ENCODE measurements at regions not wholly inside any gene's neighbourhood (a gene's known extent, or its start where the extent isn't known, plus 50 kb on each side); places are given as distances from the start of the nearest gene placed in this dataset.

- H3K9me3 ChIP-seq (ENCODE audit: control insufficient read depth, low read depth, low read length) = no peaks in the 10 kb centered on the region
- H3K4me3 ChIP-seq (ENCODE audit: low read length) = no peak overlapping the region
- H3K27ac ChIP-seq (ENCODE audit: low read length) = no peak overlapping the region
- WGBS (ENCODE audit: insufficient coverage, low lambda C conversion rate) = no CpG with 5 or more reads among the region's 1 CpG
- H3K36me3 ChIP-seq (ENCODE audit: control insufficient read depth, insufficient read depth, low read length) = no peaks in the 10 kb centered on the region
- DNase-seq = no peak
- H3K27me3 ChIP-seq (ENCODE audit: control insufficient read depth, insufficient read depth, low read length) = no peaks in the 10 kb centered on the region
- no peaks in the 10 kb centered on the region for H3K4me1 ChIP-seq (ENCODE audit: control insufficient read depth, insufficient read depth, low read length)
Measured at GRCh38 chrX:122565952-122566351, 618.1 kb upstream of the GRIA3 start.

GRCh38 chrX:122566401-122566800 is 617.7 kb upstream of the GRIA3 start:
- Histone ChIP-seq H3K36me3 (ENCODE audit: control insufficient read depth, insufficient read depth, low read length) (no peaks in the 10 kb centered on the region), H3K9me3 (ENCODE audit: control insufficient read depth, low read depth, low read length) (no peaks in the 10 kb centered on the region), H3K4me3 (ENCODE audit: low read length) (no peak overlapping the region), H3K4me1 (ENCODE audit: control insufficient read depth, insufficient read depth, low read length) (no peaks in the 10 kb centered on the region), H3K27ac (ENCODE audit: low read length) (no peak overlapping the region), H3K27me3 (ENCODE audit: control insufficient read depth, insufficient read depth, low read length) (no peaks in the 10 kb centered on the region)
- no peak for DNase-seq

- no peak for DNase-seq
- WGBS (ENCODE audit: insufficient coverage, low lambda C conversion rate) = 100% methylated on average over 1 of the region's 3 CpGs
- H3K4me3 ChIP-seq (ENCODE audit: low read length) = no peak overlapping the region
- no peaks in the 10 kb centered on the region for H3K36me3 ChIP-seq (ENCODE audit: control insufficient read depth, insufficient read depth, low read length)
- H3K9me3 ChIP-seq (ENCODE audit: control insufficient read depth, low read depth, low read length) = no peaks in the 10 kb centered on the region
- no peaks in the 10 kb centered on the region for H3K4me1 ChIP-seq (ENCODE audit: control insufficient read depth, insufficient read depth, low read length)
- no peak overlapping the region for H3K27ac ChIP-seq (ENCODE audit: low read length)
- H3K27me3 ChIP-seq (ENCODE audit: control insufficient read depth, insufficient read depth, low read length) = no peaks in the 10 kb centered on the region
Measured at GRCh38 chrX:122567911-122568310, 616.2 kb upstream of the GRIA3 start.

- no peak for DNase-seq
- H3K27ac ChIP-seq (ENCODE audit: low read length) = no peak overlapping the region
- H3K4me1 ChIP-seq (ENCODE audit: control insufficient read depth, insufficient read depth, low read length) = no peaks in the 10 kb centered on the region
- no peaks in the 10 kb centered on the region for H3K27me3 ChIP-seq (ENCODE audit: control insufficient read depth, insufficient read depth, low read length)
- H3K4me3 ChIP-seq (ENCODE audit: low read length) = no peak overlapping the region
- H3K9me3 ChIP-seq (ENCODE audit: control insufficient read depth, low read depth, low read length) = no peaks in the 10 kb centered on the region
- no peaks in the 10 kb centered on the region for H3K36me3 ChIP-seq (ENCODE audit: control insufficient read depth, insufficient read depth, low read length)
- WGBS (ENCODE audit: insufficient coverage, low lambda C conversion rate) = 100% methylated on average over 1 of the region's 4 CpGs
Measured at GRCh38 chrX:122572461-122572860, 611.6 kb upstream of the GRIA3 start.

GRCh38 chrX:122579036-122579435 is 605.0 kb upstream of the GRIA3 start:
- H3K4me1 ChIP-seq (ENCODE audit: control insufficient read depth, insufficient read depth, low read length) = no peaks in the 10 kb centered on the region
- no CpG with 5 or more reads among the region's 2 CpGs for WGBS (ENCODE audit: insufficient coverage, low lambda C conversion rate)
- no peaks in the 10 kb centered on the region for H3K9me3 ChIP-seq (ENCODE audit: control insufficient read depth, low read depth, low read length)
- H3K27ac ChIP-seq (ENCODE audit: low read length) = no peak overlapping the region
- no peaks in the 10 kb centered on the region for H3K27me3 ChIP-seq (ENCODE audit: control insufficient read depth, insufficient read depth, low read length)
- H3K36me3 ChIP-seq (ENCODE audit: control insufficient read depth, insufficient read depth, low read length) = no peaks in the 10 kb centered on the region
- H3K4me3 ChIP-seq (ENCODE audit: low read length) = no peak overlapping the region
- DNase-seq = no peak

GRCh38 chrX:122579526-122579925 is 604.6 kb upstream of the GRIA3 start:
- WGBS (ENCODE audit: insufficient coverage, low lambda C conversion rate) = no CpG with 5 or more reads among the region's 2 CpGs
- Histone ChIP-seq H3K27me3 (ENCODE audit: control insufficient read depth, insufficient read depth, low read length) (no peaks in the 10 kb centered on the region), H3K9me3 (ENCODE audit: control insufficient read depth, low read depth, low read length) (no peaks in the 10 kb centered on the region), H3K27ac (ENCODE audit: low read length) (no peak overlapping the region), H3K36me3 (ENCODE audit: control insufficient read depth, insufficient read depth, low read length) (no peaks in the 10 kb centered on the region), H3K4me1 (ENCODE audit: control insufficient read depth, insufficient read depth, low read length) (no peaks in the 10 kb centered on the region), H3K4me3 (ENCODE audit: low read length) (no peak overlapping the region)
- no peak for DNase-seq

- no peaks in the 10 kb centered on the region for H3K27me3 ChIP-seq (ENCODE audit: control insufficient read depth, insufficient read depth, low read length)
- H3K9me3 ChIP-seq (ENCODE audit: control insufficient read depth, low read depth, low read length) = no peaks in the 10 kb centered on the region
- H3K27ac ChIP-seq (ENCODE audit: low read length) = no peak overlapping the region
- no peaks in the 10 kb centered on the region for H3K4me1 ChIP-seq (ENCODE audit: control insufficient read depth, insufficient read depth, low read length)
- no peak overlapping the region for H3K4me3 ChIP-seq (ENCODE audit: low read length)
- WGBS (ENCODE audit: insufficient coverage, low lambda C conversion rate) = no CpG with 5 or more reads among the region's 4 CpGs
- DNase-seq = no peak
- H3K36me3 ChIP-seq (ENCODE audit: control insufficient read depth, insufficient read depth, low read length) = no peaks in the 10 kb centered on the region
Measured at GRCh38 chrX:122582280-122582974, 601.7 kb upstream of the GRIA3 start.

- no peak overlapping the region for H3K27ac ChIP-seq (ENCODE audit: low read length)
- no peaks in the 10 kb centered on the region for H3K4me1 ChIP-seq (ENCODE audit: control insufficient read depth, insufficient read depth, low read length)
- no peaks in the 10 kb centered on the region for H3K9me3 ChIP-seq (ENCODE audit: control insufficient read depth, low read depth, low read length)
- no peak overlapping the region for H3K4me3 ChIP-seq (ENCODE audit: low read length)
- DNase-seq = no peak
- H3K27me3 ChIP-seq (ENCODE audit: control insufficient read depth, insufficient read depth, low read length) = no peaks in the 10 kb centered on the region
- no peaks in the 10 kb centered on the region for H3K36me3 ChIP-seq (ENCODE audit: control insufficient read depth, insufficient read depth, low read length)
Measured at GRCh38 chrX:122582975-122583305, 601.1 kb upstream of the GRIA3 start.

GRCh38 chrX:122583551-122583950 is 600.5 kb upstream of the GRIA3 start:
- H3K27me3 ChIP-seq (ENCODE audit: control insufficient read depth, insufficient read depth, low read length) = no peaks in the 10 kb centered on the region
- H3K4me1 ChIP-seq (ENCODE audit: control insufficient read depth, insufficient read depth, low read length) = no peaks in the 10 kb centered on the region
- no peak overlapping the region for H3K4me3 ChIP-seq (ENCODE audit: low read length)
- H3K36me3 ChIP-seq (ENCODE audit: control insufficient read depth, insufficient read depth, low read length) = no peaks in the 10 kb centered on the region
- no peak overlapping the region for H3K27ac ChIP-seq (ENCODE audit: low read length)
- DNase-seq = no peak
- no CpG with 5 or more reads among the region's 3 CpGs for WGBS (ENCODE audit: insufficient coverage, low lambda C conversion rate)
- H3K9me3 ChIP-seq (ENCODE audit: control insufficient read depth, low read depth, low read length) = no peaks in the 10 kb centered on the region

- WGBS (ENCODE audit: insufficient coverage, low lambda C conversion rate) = no CpG with 5 or more reads among the region's 2 CpGs
- DNase-seq = no peak
- H3K27me3 ChIP-seq (ENCODE audit: control insufficient read depth, insufficient read depth, low read length) = no peaks in the 10 kb centered on the region
Measured at GRCh38 chrX:122584981-122585380, 599.1 kb upstream of the GRIA3 start.

GRCh38 chrX:122586831-122587230 is 597.2 kb upstream of the GRIA3 start:
- no peaks in the 10 kb centered on the region for H3K9me3 ChIP-seq (ENCODE audit: control insufficient read depth, low read depth, low read length)
- WGBS (ENCODE audit: insufficient coverage, low lambda C conversion rate) = no CpG with 5 or more reads among the region's 1 CpG
- no peaks in the 10 kb centered on the region for H3K27me3 ChIP-seq (ENCODE audit: control insufficient read depth, insufficient read depth, low read length)
- H3K4me3 ChIP-seq (ENCODE audit: low read length) = no peak overlapping the region
- no peak for DNase-seq
- H3K4me1 ChIP-seq (ENCODE audit: control insufficient read depth, insufficient read depth, low read length) = no peaks in the 10 kb centered on the region
- H3K27ac ChIP-seq (ENCODE audit: low read length) = no peak overlapping the region
- no peaks in the 10 kb centered on the region for H3K36me3 ChIP-seq (ENCODE audit: control insufficient read depth, insufficient read depth, low read length)

More at GRCh38 chrX:122584981-122585380, 599.1 kb upstream of the GRIA3 start:
- no peak overlapping the region for H3K27ac ChIP-seq (ENCODE audit: low read length)
- no peak overlapping the region for H3K4me3 ChIP-seq (ENCODE audit: low read length)
- no peaks in the 10 kb centered on the region for H3K9me3 ChIP-seq (ENCODE audit: control insufficient read depth, low read depth, low read length)
- no peaks in the 10 kb centered on the region for H3K36me3 ChIP-seq (ENCODE audit: control insufficient read depth, insufficient read depth, low read length)
- no peaks in the 10 kb centered on the region for H3K4me1 ChIP-seq (ENCODE audit: control insufficient read depth, insufficient read depth, low read length)

All from large intestine (tissue), 3 donors.